ENCODE measurements at regions not wholly inside any gene's neighbourhood (a gene's known extent, or its start where the extent isn't known, plus 50 kb on each side); places are given as distances from the start of the nearest gene placed in this dataset.
"Not testable (repeated sequence)": the region's sequence is repeated elsewhere in the genome, so short reads cannot be mapped to it uniquely, and the experiment has no call there.

GRCh38 chr7:73170902-73171301, 85.1 kb upstream of the SPDYE9 start:
- in situ Hi-C loops (cut with MboI): not testable (repeated sequence)
- WGBS, 2 experiments (ENCODE audit: low coverage in 1 of 2, low lambda C conversion rate in 2 of 2, missing lambda C conversion rate in 2 of 2): 81 to 86% methylated on average over 2 to 6 of the region's 6 CpGs

GRCh38 chr7:73170415-73170814, 84.6 kb upstream of the SPDYE9 start:
- H3K79me2 ChIP-seq (ENCODE audit: insufficient read depth); H3F3A ChIP-seq (ENCODE audit: insufficient read depth); H4K20me1 ChIP-seq (ENCODE audit: insufficient read depth); H3K27me3 ChIP-seq (replicated peaks; ENCODE audit: insufficient read depth); H3K27ac ChIP-seq; H3K4me2 ChIP-seq (ENCODE audit: unreplicated experiment); H3K9me3 ChIP-seq (ENCODE audit: low read depth); H2AFZ ChIP-seq; H3K36me3 ChIP-seq (ENCODE audit: low read depth); H3K9me2 ChIP-seq (ENCODE audit: insufficient read depth); H3K4me3 ChIP-seq; H3K4me1 ChIP-seq (ENCODE audit: insufficient read depth); H3K9ac ChIP-seq; DNase-seq; in situ Hi-C loops (cut with MboI): not testable (repeated sequence)
- WGBS, 2 experiments (ENCODE audit: low coverage in 1 of 2, low lambda C conversion rate in 2 of 2, missing lambda C conversion rate in 2 of 2): 95 to 98% methylated on average over 5 of the region's 5 CpGs

More at GRCh38 chr7:73170902-73171301, 85.1 kb upstream of the SPDYE9 start:
- DNase-seq; H3K27ac ChIP-seq; H3K4me3 ChIP-seq; H4K20me1 ChIP-seq (ENCODE audit: insufficient read depth); H2AFZ ChIP-seq; H3K4me1 ChIP-seq (ENCODE audit: insufficient read depth); H3K27me3 ChIP-seq (replicated peaks; ENCODE audit: insufficient read depth); H3K9me3 ChIP-seq (ENCODE audit: low read depth); H3K4me2 ChIP-seq (ENCODE audit: unreplicated experiment); H3K9ac ChIP-seq; H3K36me3 ChIP-seq (ENCODE audit: low read depth); H3K79me2 ChIP-seq (ENCODE audit: insufficient read depth); H3F3A ChIP-seq (ENCODE audit: insufficient read depth); H3K9me2 ChIP-seq (ENCODE audit: insufficient read depth): not testable (repeated sequence)

DNA sequence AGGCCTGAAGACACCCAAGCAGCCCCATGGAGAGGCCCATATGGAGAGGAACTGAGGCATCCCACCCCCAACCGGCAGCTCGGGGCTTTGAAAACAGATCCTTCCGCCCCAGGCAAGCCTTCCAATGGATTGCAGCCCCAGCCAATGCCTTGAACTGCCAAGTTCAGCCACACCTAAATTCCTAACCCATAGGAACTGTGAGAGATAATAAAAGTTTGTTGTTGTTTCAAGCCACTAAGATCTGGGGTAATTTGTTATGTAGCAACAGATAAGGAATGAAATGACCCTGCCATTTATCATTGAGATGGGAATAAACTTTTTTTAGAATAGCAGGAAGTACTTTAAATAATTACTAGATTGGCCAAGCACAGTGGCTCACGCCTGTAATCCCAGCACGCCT, 80.3 kb upstream of the SPDYE9 start:
- no CpG with 5 or more reads among the region's 5 CpGs for WGBS, 2 experiments (ENCODE audit: low coverage in 1 of 2, low lambda C conversion rate in 2 of 2, missing lambda C conversion rate in 2 of 2)

GRCh38 chr7:73162680-73163079, 76.8 kb upstream of the SPDYE9 start:
- H3F3A ChIP-seq (ENCODE audit: insufficient read depth); H3K36me3 ChIP-seq (ENCODE audit: low read depth); H3K79me2 ChIP-seq (ENCODE audit: insufficient read depth); H3K4me1 ChIP-seq (ENCODE audit: insufficient read depth); in situ Hi-C loops (cut with MboI); H3K27me3 ChIP-seq (replicated peaks; ENCODE audit: insufficient read depth); H3K9me2 ChIP-seq (ENCODE audit: insufficient read depth); H3K9me3 ChIP-seq (ENCODE audit: low read depth); H2AFZ ChIP-seq; H3K9ac ChIP-seq; H4K20me1 ChIP-seq (ENCODE audit: insufficient read depth); H3K27ac ChIP-seq; H3K4me3 ChIP-seq; DNase-seq; H3K4me2 ChIP-seq (ENCODE audit: unreplicated experiment): not testable (repeated sequence)
- WGBS, 2 experiments (ENCODE audit: low coverage in 1 of 2, low lambda C conversion rate in 2 of 2, missing lambda C conversion rate in 2 of 2): 79 to 80% methylated on average over 5 to 6 of the region's 7 CpGs

More for the DNA sequence above, 80.3 kb upstream of the SPDYE9 start:
- H3K36me3 ChIP-seq (ENCODE audit: low read depth); H3K4me1 ChIP-seq (ENCODE audit: insufficient read depth); H3K27me3 ChIP-seq (replicated peaks; ENCODE audit: insufficient read depth); H3K27ac ChIP-seq; H3K4me2 ChIP-seq (ENCODE audit: unreplicated experiment); H3K4me3 ChIP-seq; H3F3A ChIP-seq (ENCODE audit: insufficient read depth); DNase-seq; in situ Hi-C loops (cut with MboI); H4K20me1 ChIP-seq (ENCODE audit: insufficient read depth); H3K79me2 ChIP-seq (ENCODE audit: insufficient read depth); H3K9ac ChIP-seq; H2AFZ ChIP-seq; H3K9me3 ChIP-seq (ENCODE audit: low read depth); H3K9me2 ChIP-seq (ENCODE audit: insufficient read depth): not testable (repeated sequence)

DNA sequence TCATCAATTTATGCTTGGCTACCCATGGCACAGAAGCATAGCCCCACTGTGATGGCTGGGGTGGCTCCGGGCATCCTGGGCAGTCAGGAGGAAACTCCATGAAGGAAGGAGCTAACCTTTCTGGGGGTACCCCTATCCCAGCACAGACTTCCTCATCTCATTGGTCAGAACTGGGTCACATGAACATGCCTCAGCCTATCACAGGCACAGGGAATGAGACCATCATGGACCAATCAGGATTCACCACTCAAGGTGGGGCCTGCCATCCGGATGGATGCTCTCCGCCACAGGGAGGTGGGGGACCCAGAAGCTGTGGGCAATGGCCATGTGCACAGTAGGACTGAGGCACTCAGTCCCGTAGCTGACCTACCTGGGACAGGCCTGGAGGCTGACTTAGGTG, 75.9 kb upstream of the SPDYE9 start:
- H3K4me3 ChIP-seq; H3K4me2 ChIP-seq (ENCODE audit: unreplicated experiment); H3K27ac ChIP-seq; H3K36me3 ChIP-seq (ENCODE audit: low read depth); H3F3A ChIP-seq (ENCODE audit: insufficient read depth); in situ Hi-C loops (cut with MboI); H2AFZ ChIP-seq; DNase-seq; H4K20me1 ChIP-seq (ENCODE audit: insufficient read depth); H3K79me2 ChIP-seq (ENCODE audit: insufficient read depth); H3K9me2 ChIP-seq (ENCODE audit: insufficient read depth); H3K9ac ChIP-seq; H3K9me3 ChIP-seq (ENCODE audit: low read depth); H3K27me3 ChIP-seq (replicated peaks; ENCODE audit: insufficient read depth); H3K4me1 ChIP-seq (ENCODE audit: insufficient read depth): not testable (repeated sequence)
- WGBS, 2 experiments (ENCODE audit: low coverage in 1 of 2, low lambda C conversion rate in 2 of 2, missing lambda C conversion rate in 2 of 2): no CpG with 5 or more reads among the region's 4 CpGs

- H3K4me2 ChIP-seq (ENCODE audit: unreplicated experiment); in situ Hi-C loops (cut with MboI); DNase-seq; H3K36me3 ChIP-seq (ENCODE audit: low read depth); H3K4me1 ChIP-seq (ENCODE audit: insufficient read depth); H3K9me2 ChIP-seq (ENCODE audit: insufficient read depth); H3K9me3 ChIP-seq (ENCODE audit: low read depth); H2AFZ ChIP-seq; H3K79me2 ChIP-seq (ENCODE audit: insufficient read depth); H3K27ac ChIP-seq; H3K4me3 ChIP-seq; H3F3A ChIP-seq (ENCODE audit: insufficient read depth); H3K9ac ChIP-seq; H4K20me1 ChIP-seq (ENCODE audit: insufficient read depth); H3K27me3 ChIP-seq (replicated peaks; ENCODE audit: insufficient read depth): not testable (repeated sequence)
- no CpG with 5 or more reads among the region's 9 CpGs for WGBS, 2 experiments (ENCODE audit: low coverage in 1 of 2, low lambda C conversion rate in 2 of 2, missing lambda C conversion rate in 2 of 2)
Measured at GRCh38 chr7:73157169-73157661, 71.4 kb upstream of the SPDYE9 start.

DNA sequence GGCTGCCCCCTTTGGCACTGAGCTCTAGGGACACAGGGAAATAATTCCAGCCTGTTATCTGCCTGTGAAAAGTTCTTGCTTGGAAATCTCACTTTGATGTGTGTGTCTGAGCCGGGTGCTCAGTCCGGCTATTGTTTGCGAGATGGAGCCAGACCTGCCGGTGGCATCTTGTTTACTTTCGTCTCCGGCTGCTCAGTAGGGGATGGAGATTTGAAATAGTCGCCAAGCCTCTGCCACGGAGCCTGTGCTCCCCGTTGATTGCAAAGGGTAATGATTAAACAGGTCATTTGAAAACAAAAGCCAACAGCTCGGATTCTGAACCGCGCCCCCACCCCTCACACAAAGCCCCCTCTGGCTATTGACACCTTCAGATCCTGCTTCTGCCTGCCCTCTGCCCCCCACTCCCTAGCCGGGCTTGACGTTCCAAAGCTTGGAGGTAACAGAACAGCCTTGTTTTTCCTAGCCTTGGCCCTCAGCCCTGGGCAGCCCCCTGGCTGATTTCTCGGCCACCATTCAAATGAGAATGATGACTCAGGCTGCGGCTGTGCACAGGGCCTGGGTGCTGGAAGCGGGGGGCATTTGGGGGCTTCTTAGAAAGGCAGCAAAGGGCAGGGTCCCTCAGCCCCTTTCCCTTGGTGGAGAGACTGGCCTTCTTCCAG, 70.8 kb upstream of the SPDYE9 start:
- H3K9me2 ChIP-seq (ENCODE audit: insufficient read depth); H3F3A ChIP-seq (ENCODE audit: insufficient read depth); H3K79me2 ChIP-seq (ENCODE audit: insufficient read depth); H4K20me1 ChIP-seq (ENCODE audit: insufficient read depth); H3K9ac ChIP-seq; in situ Hi-C loops (cut with MboI); H3K4me2 ChIP-seq (ENCODE audit: unreplicated experiment); H3K4me3 ChIP-seq; H3K27ac ChIP-seq; H3K9me3 ChIP-seq (ENCODE audit: low read depth); H3K4me1 ChIP-seq (ENCODE audit: insufficient read depth); DNase-seq; H3K36me3 ChIP-seq (ENCODE audit: low read depth); H3K27me3 ChIP-seq (replicated peaks; ENCODE audit: insufficient read depth); H2AFZ ChIP-seq: not testable (repeated sequence)
- 8 to 12% methylated on average over 12 to 13 of the region's 17 CpGs for WGBS, 2 experiments (ENCODE audit: low coverage in 1 of 2, low lambda C conversion rate in 2 of 2, missing lambda C conversion rate in 2 of 2)

- H3K9me2 ChIP-seq (ENCODE audit: insufficient read depth); H3K27ac ChIP-seq; H3K4me1 ChIP-seq (ENCODE audit: insufficient read depth); H4K20me1 ChIP-seq (ENCODE audit: insufficient read depth); H3F3A ChIP-seq (ENCODE audit: insufficient read depth); H2AFZ ChIP-seq; H3K36me3 ChIP-seq (ENCODE audit: low read depth); H3K27me3 ChIP-seq (replicated peaks; ENCODE audit: insufficient read depth); H3K9me3 ChIP-seq (ENCODE audit: low read depth); H3K4me2 ChIP-seq (ENCODE audit: unreplicated experiment); H3K79me2 ChIP-seq (ENCODE audit: insufficient read depth); H3K9ac ChIP-seq; in situ Hi-C loops (cut with MboI): not testable (repeated sequence)
- 0% methylated on average over 15 to 27 of the region's 48 CpGs for WGBS, 2 experiments (ENCODE audit: low coverage in 1 of 2, low lambda C conversion rate in 2 of 2, missing lambda C conversion rate in 2 of 2)
- peak overlapping the region; percentile 58 for H3K4me3 ChIP-seq
- peak; percentile 45 for DNase-seq
Measured at GRCh38 chr7:73154586-73155038, 68.8 kb upstream of the SPDYE9 start.

All from GM23248 (cell line).